H1 (cell line): ENCODE measurements at regions not wholly inside any gene's neighbourhood (a gene's known extent, or its start where the extent isn't known, plus 50 kb on each side); places are given as distances from the start of the nearest gene placed in this dataset.

Source experiments
- CTCF ChIA-PET: fragments of 300-600 bp; sonication (Branson Sonifier 250); formaldehyde crosslinking; loops from one replicate; lab custom pipeline; 2021; ENCODE audit not compliant: partially characterized antibody; lab: Charles Lee
- POLR2A ChIA-PET: fragments of 300-600 bp; sonication (Branson Sonifier 250); formaldehyde crosslinking; loops from one replicate; lab custom pipeline; 2021; ENCODE audit warnings: inconsistent platforms; ENCODE audit not compliant: partially characterized antibody; lab: Charles Lee
- DNase-seq, 2 experiments: peaks; one replicate each; pipeline versions ENCODE4 v3.0.0 to v3.0.0-alpha.2; 2010 to 2022; ENCODE audit warnings: low spot score in 2 of 2, low read depth in 1 of 2, mixed read lengths in 1 of 2
- FAIRE-seq: peaks from 2 replicates; lab custom pipeline; 2011; peaks lifted over from hg19 to GRCh38; lab: Jason Lieb, UNC
- H2AFZ ChIP-seq: 2 replicates; pipeline ENCODE4 v1.8.1; 2012; ENCODE audit warnings: low read length, inconsistent platforms
- H2AK5ac ChIP-seq: 2 replicates; pipeline ENCODE4 v1.6.1; 2013; ENCODE audit warnings: low read depth, low read length
- H2BK120ac ChIP-seq: replicated peaks from 2 replicates; pipeline ENCODE3; 2013; ENCODE audit warnings: low read depth, low read length, inconsistent platforms
- H2BK12ac ChIP-seq: 2 replicates; pipeline ENCODE4 v1.6.1; 2013; ENCODE audit warnings: low read depth, low read length
- H2BK15ac ChIP-seq: 2 replicates; pipeline ENCODE4 v1.6.1; 2013; ENCODE audit warnings: low read length
- H2BK20ac ChIP-seq: 2 replicates; pipeline ENCODE4 v1.6.1; 2013; ENCODE audit warnings: low read length
- H2BK5ac ChIP-seq: 2 replicates; pipeline ENCODE4 v1.6.1; 2013; ENCODE audit warnings: low read depth, low read length
- H3K14ac ChIP-seq: 2 replicates; pipeline ENCODE4 v1.6.1; 2013; ENCODE audit warnings: inconsistent platforms; ENCODE audit not compliant: insufficient read length
- H3K18ac ChIP-seq: 2 replicates; pipeline ENCODE4 v1.6.1; 2013; ENCODE audit warnings: low read length; ENCODE audit errors: extremely low read depth
- H3K23ac ChIP-seq: 2 replicates; pipeline ENCODE4 v1.6.1; 2013; ENCODE audit warnings: inconsistent platforms; ENCODE audit not compliant: insufficient read length
- H3K23me2 ChIP-seq: 2 replicates; pipeline ENCODE4 v1.6.1; 2013; ENCODE audit warnings: low read depth, low read length
- H3K27ac ChIP-seq: 2 replicates; pipeline ENCODE4 v1.6.1; 2011; ENCODE audit warnings: low read depth, low read length, inconsistent platforms
- H3K27me3 ChIP-seq, 4 experiments: replicated peaks in 1 of 4; 1 replicate in 1 of 4; 2 replicates in 3 of 4; pipeline versions ENCODE4 v1.6.1 to v1.8.1; 2011 to 2013; ENCODE audit warnings: low read length in 3 of 4, mild to moderate bottlenecking in 3 of 4, inconsistent platforms in 2 of 4, mixed read lengths in 2 of 4, moderate library complexity in 1 of 4; ENCODE audit not compliant: control insufficient read depth in 3 of 4, insufficient read depth in 3 of 4; ENCODE audit errors: extremely low read depth in 1 of 4
- H3K36me3 ChIP-seq, 4 experiments: 2 replicates each; pipeline versions ENCODE4 v1.6.1 to v1.8.1; 2011 to 2013; ENCODE audit warnings: mild to moderate bottlenecking in 4 of 4, low read length in 3 of 4, moderate library complexity in 2 of 4, control low read depth in 1 of 4, inconsistent platforms in 1 of 4; ENCODE audit not compliant: insufficient read depth in 4 of 4, control insufficient read depth in 2 of 4
- H3K4ac ChIP-seq: replicated peaks from 2 replicates; pipeline ENCODE3; 2013; ENCODE audit warnings: low read length, low read depth, mixed read lengths, inconsistent platforms; ENCODE audit not compliant: insufficient read length
- H3K4me1 ChIP-seq, 4 experiments: replicated peaks in 1 of 4; 1 replicate in 1 of 4; 2 replicates in 3 of 4; pipeline versions ENCODE4 v1.6.1 to v1.8.1; 2011 to 2013; ENCODE audit warnings: low read length in 3 of 4, inconsistent platforms in 2 of 4, mixed read lengths in 1 of 4; ENCODE audit not compliant: insufficient read depth in 4 of 4, control insufficient read depth in 3 of 4
- H3K4me2 ChIP-seq, 2 experiments: 2 replicates each; pipeline versions ENCODE4 v1.6.1 to v1.8.1; 2011 to 2013; ENCODE audit warnings: low read depth in 2 of 2, low read length in 2 of 2, control low read depth in 1 of 2, inconsistent platforms in 1 of 2, mild to moderate bottlenecking in 1 of 2; ENCODE audit not compliant: insufficient read depth in 1 of 2
- H3K4me3 ChIP-seq, 4 experiments: fragments of 200-600, 300-600 bp in 1 of 4; sonication (generic), shearing (Covaris generic), sonication (Bioruptor Twin) in 1 of 4; 2 replicates each; pipeline versions ENCODE4 v1.5.1 to v1.8.1; 2011 to 2016; ENCODE audit warnings: low read length in 4 of 4, low read depth in 3 of 4, control low read depth in 2 of 4, inconsistent platforms in 2 of 4, mild to moderate bottlenecking in 2 of 4, mixed read lengths in 1 of 4, moderate library complexity in 1 of 4; ENCODE audit not compliant: insufficient read depth in 2 of 4; ENCODE audit errors: extremely low read depth in 1 of 4
- H3K56ac ChIP-seq: replicated peaks from 2 replicates; pipeline ENCODE3; 2013; ENCODE audit warnings: low read depth, mild to moderate bottlenecking, mixed read lengths, low read length, inconsistent platforms; ENCODE audit not compliant: insufficient read length
- H3K79me1 ChIP-seq: 2 replicates; pipeline ENCODE4 v1.6.1; 2013; ENCODE audit warnings: low read depth, low read length, control low read depth
- H3K79me2 ChIP-seq, 2 experiments: 2 replicates each; pipeline versions ENCODE4 v1.6.1 to v1.8.1; 2012 to 2013; ENCODE audit warnings: low read length in 2 of 2, mild to moderate bottlenecking in 2 of 2, inconsistent platforms in 1 of 2; ENCODE audit not compliant: insufficient read depth in 2 of 2, control insufficient read depth in 1 of 2
- H3K9ac ChIP-seq, 4 experiments: replicated peaks in 1 of 4; 1 replicate in 1 of 4; 2 replicates in 3 of 4; pipeline versions ENCODE4 v1.6.1 to v1.8.1; 2011 to 2013; ENCODE audit warnings: low read depth in 3 of 4, low read length in 3 of 4, control low read depth in 2 of 4, mild to moderate bottlenecking in 2 of 4, moderate library complexity in 2 of 4, inconsistent platforms in 1 of 4; ENCODE audit errors: extremely low read depth in 1 of 4
- H3K9me3 ChIP-seq, 2 experiments: 2 replicates each; pipeline versions ENCODE4 v1.6.1 to v1.8.1; 2012 to 2013; ENCODE audit warnings: mild to moderate bottlenecking in 2 of 2, moderate library complexity in 2 of 2, control low read depth in 1 of 2, inconsistent platforms in 1 of 2, low read depth in 1 of 2, low read length in 1 of 2, mixed read lengths in 1 of 2; ENCODE audit not compliant: insufficient read depth in 2 of 2
- H4K20me1 ChIP-seq, 2 experiments: replicated peaks in 1 of 2; 2 replicates each; pipeline versions ENCODE3 to v1.8.1; 2011 to 2013; ENCODE audit warnings: inconsistent platforms in 2 of 2, low read length in 2 of 2, mild to moderate bottlenecking in 1 of 2; ENCODE audit not compliant: insufficient read depth in 2 of 2, control insufficient read depth in 1 of 2
- H4K5ac ChIP-seq: 2 replicates; pipeline ENCODE4 v1.6.1; 2013; ENCODE audit warnings: low read length, low read depth, mixed read lengths, inconsistent platforms; ENCODE audit not compliant: insufficient read length
- H4K8ac ChIP-seq: 2 replicates; pipeline ENCODE4 v1.8.0; 2013; ENCODE audit warnings: mild to moderate bottlenecking, moderate library complexity, low read length, inconsistent platforms; ENCODE audit not compliant: insufficient read depth; ENCODE audit errors: extremely low read depth
- H4K91ac ChIP-seq: replicated peaks from 2 replicates; pipeline ENCODE3; 2013; ENCODE audit warnings: low read length, mixed read lengths, inconsistent platforms; ENCODE audit not compliant: insufficient read length
- WGBS, 2 experiments: shearing (Covaris generic) in 1 of 2; methylation state at CpG; one replicate each; pipeline versions ENCODE4 v1.1.6 to v1.1.7; 2013 to 2015; ENCODE audit warnings: low lambda C conversion rate in 2 of 2, mixed read lengths in 2 of 2, inconsistent platforms in 1 of 2, low coverage in 1 of 2, missing lambda C conversion rate in 1 of 2; ENCODE audit not compliant: insufficient replicate concordance in 2 of 2, insufficient coverage in 1 of 2, insufficient read length in 1 of 2; ENCODE audit errors: extremely low coverage in 1 of 2, missing lambda C conversion rate in 1 of 2; 5-methylcytosine and 5-hydroxymethylcytosine counted together
- TF ChIP-seq, protein P1 (sequence below): IDR thresholded peaks from 2 replicates; pipeline ENCODE4 v1.6.1; 2011; ENCODE audit warnings: low read length, improper control_type of control experiment

DNA sequence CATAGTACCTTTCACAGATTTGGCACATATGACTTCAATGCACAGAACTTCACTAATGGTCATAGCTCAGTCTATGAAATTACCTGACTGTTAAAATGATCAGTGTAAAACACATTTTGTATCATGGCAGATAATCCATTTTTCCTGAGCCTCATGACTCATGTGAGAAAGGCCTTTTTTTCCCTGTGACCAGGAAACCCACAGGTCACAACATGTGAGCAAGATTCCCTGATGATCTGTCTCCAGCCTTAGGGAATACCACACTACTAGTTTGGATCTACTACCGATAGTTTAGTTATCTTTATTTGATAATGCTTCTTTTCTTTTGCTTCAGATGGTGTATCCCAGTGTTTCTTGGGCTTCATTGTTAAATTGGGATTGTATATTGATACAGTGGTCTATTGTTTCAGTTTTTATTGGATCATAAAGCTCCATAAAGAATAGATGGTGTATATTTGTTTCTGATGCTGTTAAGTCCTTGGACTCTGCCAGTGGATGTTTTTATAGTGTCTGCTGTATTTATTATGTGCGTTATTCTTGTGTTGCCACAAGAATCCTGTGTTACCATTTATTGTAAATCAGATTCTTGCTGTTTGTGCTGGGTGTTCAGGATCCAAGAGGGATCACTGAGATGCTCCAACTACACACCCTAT, 248.7 kb upstream of the PELI2 start:
- Histone ChIP-seq H3K27me3 (no peaks in the 10 kb centered on the region), H3K4ac (no peak overlapping the region), H4K91ac (no peak overlapping the region), H2BK20ac (no peak overlapping the region), H2AK5ac (no peak overlapping the region), H2BK15ac (no peak overlapping the region), H2AFZ (no peak overlapping the region), H4K8ac (no peak overlapping the region), H3K4me1 (no peaks in the 10 kb centered on the region; a peak in 1 of 7 replicates), H3K9me3 (peaks cover 0 to 2% of the 10 kb centered on the region in 2 experiments; a peak in 3 of 4 replicates)
- POLR2A ChIA-PET, result no interaction called here
- WGBS, 2 experiments, result 97% methylated on average over 2 of the region's 2 CpGs; no CpG with 5 or more reads in 1 of the 2 experiments
- TF ChIP-seq, protein P1, sequence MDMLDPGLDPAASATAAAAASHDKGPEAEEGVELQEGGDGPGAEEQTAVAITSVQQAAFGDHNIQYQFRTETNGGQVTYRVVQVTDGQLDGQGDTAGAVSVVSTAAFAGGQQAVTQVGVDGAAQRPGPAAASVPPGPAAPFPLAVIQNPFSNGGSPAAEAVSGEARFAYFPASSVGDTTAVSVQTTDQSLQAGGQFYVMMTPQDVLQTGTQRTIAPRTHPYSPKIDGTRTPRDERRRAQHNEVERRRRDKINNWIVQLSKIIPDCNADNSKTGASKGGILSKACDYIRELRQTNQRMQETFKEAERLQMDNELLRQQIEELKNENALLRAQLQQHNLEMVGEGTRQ, result no peak
- TF ChIP-seq, all 59 proteins: peak for 0
- no peaks in the 10 kb centered on the region for H3K79me2 ChIP-seq
- H2BK12ac ChIP-seq, result no peak overlapping the region
- no peak overlapping the region for H3K27ac ChIP-seq
- H3K14ac ChIP-seq, result no peak overlapping the region
- no peaks in the 10 kb centered on the region for H4K20me1 ChIP-seq
- H2BK120ac ChIP-seq, result no peak overlapping the region
- H3K36me3 ChIP-seq, result no peaks in the 10 kb centered on the region
- H3K79me1 ChIP-seq, result no peaks in the 10 kb centered on the region
- H2BK5ac ChIP-seq, result no peak overlapping the region
- FAIRE-seq (no peak), DNase-seq (no peak)
- H4K5ac ChIP-seq, result no peak overlapping the region
- no peak overlapping the region for H3K4me3 ChIP-seq
- CTCF ChIA-PET, result interaction anchor here (1.1 kb wide), 1 partner anchor 88 kb away, joined by 3 read pairs; no protein-coding TSS in a partner anchor
- no peak overlapping the region for H3K9ac ChIP-seq
- H3K4me2 ChIP-seq, result no peak overlapping the region
- H3K23me2 ChIP-seq, result no peaks in the 10 kb centered on the region
- H3K56ac ChIP-seq, result no peak overlapping the region
- no peak overlapping the region for H3K23ac ChIP-seq
- H3K18ac ChIP-seq, result no peak overlapping the region
